A549 (cell line): ENCODE measurements at regions not wholly inside any gene's neighbourhood (a gene's known extent, or its start where the extent isn't known, plus 50 kb on each side); places are given as distances from the start of the nearest gene placed in this dataset.

Experiments
- ATAC-seq, 2 experiments: fragments of 200-7000 bp in 1 of 2; fragments of >200 bp in 1 of 2; cut with Nextera tagmentation in 1 of 2; cut with Tn5 transposase in 1 of 2; 3 replicates each; pipeline versions ENCODE4 v1.8.0 to v1.9.1; 2018 to 2020; ENCODE audit warnings: mild to moderate bottlenecking in 1 of 2, moderate library complexity in 1 of 2
- CTCF ChIA-PET: fragments of 300-600 bp; sonication (Branson Sonifier 250); formaldehyde crosslinking; extraction: SDS; loops from one replicate; lab custom pipeline; 2021; ENCODE audit warnings: antibody characterized with exemption, inconsistent platforms; lab: Yijun Ruan, JAX
- POLR2A ChIA-PET: fragments of 350-600 bp; formaldehyde crosslinking; extraction: SDS; loops from one replicate; lab custom pipeline; 2021; ENCODE audit warnings: antibody characterized with exemption, inconsistent platforms; lab: Yijun Ruan, JAX
- DNase-seq, 2 experiments: peaks; one replicate each; pipeline versions ENCODE4 v3.0.0 to v3.0.0-alpha.2; 2011 to 2016; ENCODE audit warnings: low read depth in 1 of 2, low spot score in 1 of 2
- FAIRE-seq: peaks from 2 replicates; lab custom pipeline; 2011; peaks lifted over from hg19 to GRCh38; lab: Jason Lieb, UNC
- H3K27ac ChIP-seq, 2 experiments: fragments of >200 bp; sonication (Bioruptor Twin); formaldehyde crosslinking; 3 replicates each; pipeline ENCODE4 v1.5.1; 2016 to 2017
- H3K4me1 ChIP-seq: fragments of >200 bp; sonication (Bioruptor Twin); formaldehyde crosslinking; 3 replicates; pipeline ENCODE4 v1.6.1; 2016
- H3K4me2 ChIP-seq: fragments of >200 bp; sonication (Bioruptor Twin); formaldehyde crosslinking; 3 replicates; pipeline ENCODE4 v1.6.1; 2016
- H3K4me3 ChIP-seq: fragments of >200 bp; sonication (Bioruptor Twin); formaldehyde crosslinking; 3 replicates; pipeline ENCODE4 v1.5.1; 2016
- H3K9me3 ChIP-seq: fragments of >200 bp; sonication (Bioruptor Twin); formaldehyde crosslinking; 3 replicates; pipeline ENCODE4 v1.6.1; 2016
- ATOH8 ChIP-seq: fragments of 250-450 bp; sonication (Bioruptor Pico); IDR thresholded peaks from 2 replicates; pipeline ENCODE4 v1.5.0; 2020; ENCODE audit warnings: low read depth, mild to moderate bottlenecking, moderate library complexity
- BCL3 ChIP-seq: fragments of >200 bp; sonication (Bioruptor Twin); formaldehyde crosslinking; IDR thresholded peaks from 3 replicates; pipeline ENCODE4 v1.6.1; 2016
- BHLHE40 ChIP-seq: IDR thresholded peaks from 2 replicates; pipeline ENCODE4 v1.6.1; 2012; ENCODE audit warnings: low read depth, low read length, inconsistent platforms
- CBX2 ChIP-seq: fragments of 200-600 bp; sonication (generic); IDR thresholded peaks from 2 replicates; pipeline ENCODE4 v1.6.1; 2016; ENCODE audit warnings: low read depth, mild to moderate bottlenecking, borderline replicate concordance
- CEBPB ChIP-seq, 2 experiments: fragments of >200 bp in 1 of 2; sonication (Bioruptor Twin) in 1 of 2; formaldehyde crosslinking in 1 of 2; IDR thresholded peaks; 2 replicates each; pipeline ENCODE4 v1.6.1; 2012 to 2016
- CHD4 ChIP-seq: fragments of 200-600 bp; sonication (generic); IDR thresholded peaks from 2 replicates; pipeline ENCODE4 v1.6.1; 2016; ENCODE audit warnings: antibody characterized with exemption, mild to moderate bottlenecking, borderline replicate concordance
- EHMT2 ChIP-seq: fragments of 200-600 bp; sonication (generic); IDR thresholded peaks from 2 replicates; pipeline ENCODE4 v1.6.1; 2016; ENCODE audit warnings: antibody characterized with exemption, low read depth, mild to moderate bottlenecking, moderate library complexity
- ELK1 ChIP-seq: fragments of 150-350 bp; IDR thresholded peaks from 2 replicates; pipeline ENCODE4 v1.6.1; 2014; ENCODE audit warnings: low read depth, mild to moderate bottlenecking, low read length
- EP300 ChIP-seq, 2 experiments: fragments of >200 bp; sonication (Bioruptor Twin); formaldehyde crosslinking; IDR thresholded peaks; 2 replicates in 1 of 2; 3 replicates in 1 of 2; pipeline ENCODE4 v1.6.1; 2016 to 2017
- ESRRA ChIP-seq: fragments of 150-350 bp; IDR thresholded peaks from 2 replicates; pipeline ENCODE4 v1.6.1; 2014; ENCODE audit warnings: mild to moderate bottlenecking, low read length, borderline replicate concordance
- FOSB ChIP-seq: fragments of 250-450 bp; sonication (Bioruptor Pico); IDR thresholded peaks from 2 replicates; pipeline ENCODE4 v1.5.0; 2020; ENCODE audit warnings: mild to moderate bottlenecking, moderate library complexity
- FOSL2 ChIP-seq, 2 experiments: fragments of 450-650 bp in 1 of 2; fragments of >200 bp in 1 of 2; sonication (Bioruptor Twin) in 1 of 2; formaldehyde crosslinking; IDR thresholded peaks; 2 replicates each; pipeline versions ENCODE4 v1.5.0 to v1.6.1; 2016 to 2020; ENCODE audit warnings: mild to moderate bottlenecking in 1 of 2, moderate library complexity in 1 of 2
- HDAC2 ChIP-seq: fragments of 200-600 bp; sonication (generic); IDR thresholded peaks from 2 replicates; pipeline ENCODE4 v1.6.1; 2016
- HES2 ChIP-seq: fragments of >200 bp; sonication (Bioruptor Twin); formaldehyde crosslinking; IDR thresholded peaks from 2 replicates; pipeline ENCODE4 v1.6.1; 2016
- HEYL ChIP-seq: fragments of 250-450 bp; sonication (Bioruptor Pico); IDR thresholded peaks from 2 replicates; pipeline ENCODE4 v1.8.0; 2021; ENCODE audit warnings: mild to moderate bottlenecking, moderate library complexity
- JUN ChIP-seq, 2 experiments: fragments of >200 bp; sonication (Bioruptor Twin); formaldehyde crosslinking; IDR thresholded peaks; 2 replicates in 1 of 2; 3 replicates in 1 of 2; pipeline ENCODE4 v1.6.1; 2016 to 2017
- MAFK ChIP-seq: fragments of 450-650 bp; IDR thresholded peaks from 2 replicates; pipeline ENCODE4 v1.6.1; 2014; ENCODE audit not compliant: partially characterized antibody
- MAX ChIP-seq: IDR thresholded peaks from 2 replicates; pipeline ENCODE4 v1.6.1; 2012
- MAZ ChIP-seq: fragments of 150-350 bp; IDR thresholded peaks from 2 replicates; pipeline ENCODE4 v1.6.1; 2014; ENCODE audit warnings: antibody characterized with exemption, low read depth, low read length, borderline replicate concordance
- NFE2L2 ChIP-seq: fragments of 150-350 bp; conservative IDR thresholded peaks from 2 replicates; pipeline ENCODE4 v1.6.1; 2014; ENCODE audit warnings: low read length
- PHF8 ChIP-seq: fragments of 200-600 bp; sonication (generic); IDR thresholded peaks from 2 replicates; pipeline ENCODE4 v1.6.1; 2016; ENCODE audit warnings: low read depth, mild to moderate bottlenecking, antibody characterized with exemption, moderate library complexity, borderline replicate concordance
- RCOR1 ChIP-seq: fragments of 150-350 bp; IDR thresholded peaks from 2 replicates; pipeline ENCODE4 v1.6.1; 2014; ENCODE audit warnings: antibody characterized with exemption, low read length, low read depth
- RNF2 ChIP-seq: fragments of 200-600 bp; sonication (generic); IDR thresholded peaks from 2 replicates; pipeline ENCODE4 v1.6.1; 2016; ENCODE audit warnings: low read depth, mild to moderate bottlenecking, antibody characterized with exemption, moderate library complexity, borderline replicate concordance
- SREBF2 ChIP-seq: fragments of 450-650 bp; IDR thresholded peaks from 2 replicates; pipeline ENCODE4 v1.6.1; 2014; ENCODE audit warnings: mild to moderate bottlenecking, moderate library complexity
- ZNF302 ChIP-seq: fragments of 250-450 bp; sonication (Bioruptor Pico); IDR thresholded peaks from 2 replicates; pipeline ENCODE4 v1.9.0; 2021; ENCODE audit warnings: inconsistent platforms, mild to moderate bottlenecking, moderate library complexity
- ZSCAN20 ChIP-seq: fragments of 250-450 bp; sonication (Bioruptor Pico); IDR thresholded peaks from 2 replicates; pipeline ENCODE4 v1.8.0; 2022; ENCODE audit warnings: mild to moderate bottlenecking, moderate library complexity
- WGBS: methylation state at CpG from one replicate; pipeline ENCODE4 v1.1.6; 2017; ENCODE audit errors: missing lambda C conversion rate; 5-methylcytosine and 5-hydroxymethylcytosine counted together
- TF ChIP-seq, protein P1 (sequence below): fragments of 250-450 bp; sonication (Bioruptor Pico); IDR thresholded peaks from 2 replicates; pipeline ENCODE4 v1.5.0; 2021; ENCODE audit warnings: mild to moderate bottlenecking, moderate library complexity, borderline replicate concordance
- TF ChIP-seq, protein P2 (sequence below): IDR thresholded peaks from 2 replicates; pipeline ENCODE4 v1.6.1; 2012

DNA sequence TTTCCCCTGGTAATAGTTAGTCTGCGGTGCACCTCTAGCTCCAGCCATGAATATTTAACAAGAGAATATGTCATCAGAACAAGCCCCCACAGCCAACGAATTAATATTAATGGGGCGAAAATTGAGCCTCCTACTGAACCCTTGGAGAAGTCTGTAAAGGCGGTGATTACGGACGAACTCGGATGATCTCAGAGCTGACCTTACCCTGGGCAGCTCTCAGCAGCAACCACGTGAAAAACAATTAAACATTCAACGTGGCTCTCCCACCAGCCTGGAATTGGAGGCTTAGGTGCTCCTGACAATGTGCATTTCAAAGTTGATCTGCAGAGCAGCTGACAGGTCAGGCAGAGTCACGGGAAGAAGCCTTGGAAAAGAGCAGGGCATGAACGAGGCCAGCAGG, 407.6 kb upstream of the MYT1L start:
- Histone ChIP-seq H3K27ac (no peak overlapping the region), H3K4me3 (no peak overlapping the region)
- TF ChIP-seq HDAC2 (no peak), ELK1 (no peak), CBX2 (no peak), HEYL (CRISPR knock-in tag) (no peak), EHMT2 (no peak), FOSL2 (IDR thresholded peaks at IDR 0.05) (no peak), FOSL2 (CRISPR knock-in tag; IDR thresholded peaks at IDR 0.05) (no peak), FOSB (CRISPR knock-in tag) (no peak), CHD4 (no peak), RNF2 (no peak), ESRRA (no peak), RCOR1 (no peak), JUN (IDR thresholded peaks at IDR 0.05) (no peak), ZSCAN20 (CRISPR knock-in tag) (no peak), HES2 (no peak), MAFK (no peak)
- TF ChIP-seq, protein P1, sequence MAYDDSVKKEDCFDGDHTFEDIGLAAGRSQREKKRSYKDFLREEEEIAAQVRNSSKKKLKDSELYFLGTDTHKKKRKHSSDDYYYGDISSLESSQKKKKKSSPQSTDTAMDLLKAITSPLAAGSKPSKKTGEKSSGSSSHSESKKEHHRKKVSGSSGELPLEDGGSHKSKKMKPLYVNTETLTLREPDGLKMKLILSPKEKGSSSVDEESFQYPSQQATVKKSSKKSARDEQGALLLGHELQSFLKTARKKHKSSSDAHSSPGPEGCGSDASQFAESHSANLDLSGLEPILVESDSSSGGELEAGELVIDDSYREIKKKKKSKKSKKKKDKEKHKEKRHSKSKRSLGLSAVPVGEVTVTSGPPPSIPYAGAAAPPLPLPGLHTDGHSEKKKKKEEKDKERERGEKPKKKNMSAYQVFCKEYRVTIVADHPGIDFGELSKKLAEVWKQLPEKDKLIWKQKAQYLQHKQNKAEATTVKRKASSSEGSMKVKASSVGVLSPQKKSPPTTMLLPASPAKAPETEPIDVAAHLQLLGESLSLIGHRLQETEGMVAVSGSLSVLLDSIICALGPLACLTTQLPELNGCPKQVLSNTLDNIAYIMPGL (CRISPR knock-in tag) = no peak
- TF ChIP-seq, protein P2, sequence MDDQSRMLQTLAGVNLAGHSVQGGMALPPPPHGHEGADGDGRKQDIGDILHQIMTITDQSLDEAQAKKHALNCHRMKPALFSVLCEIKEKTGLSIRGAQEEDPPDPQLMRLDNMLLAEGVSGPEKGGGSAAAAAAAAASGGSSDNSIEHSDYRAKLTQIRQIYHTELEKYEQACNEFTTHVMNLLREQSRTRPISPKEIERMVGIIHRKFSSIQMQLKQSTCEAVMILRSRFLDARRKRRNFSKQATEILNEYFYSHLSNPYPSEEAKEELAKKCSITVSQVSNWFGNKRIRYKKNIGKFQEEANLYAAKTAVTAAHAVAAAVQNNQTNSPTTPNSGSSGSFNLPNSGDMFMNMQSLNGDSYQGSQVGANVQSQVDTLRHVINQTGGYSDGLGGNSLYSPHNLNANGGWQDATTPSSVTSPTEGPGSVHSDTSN = no peak
- TF ChIP-seq, all 56 proteins: peak for 0
- DNase-seq (no peak), FAIRE-seq (no peak), ATAC-seq (no peak; a peak in 1 of 6 replicates)
- Histone ChIP-seq H3K4me1 (no peaks in the 10 kb centered on the region), H3K4me2 (no peak overlapping the region), H3K9me3 (no peaks in the 10 kb centered on the region)
- POLR2A ChIA-PET = no interaction called here
- CTCF ChIA-PET = no interaction called here
- 34% methylated on average over 11 of the region's 11 CpGs for WGBS

DNA sequence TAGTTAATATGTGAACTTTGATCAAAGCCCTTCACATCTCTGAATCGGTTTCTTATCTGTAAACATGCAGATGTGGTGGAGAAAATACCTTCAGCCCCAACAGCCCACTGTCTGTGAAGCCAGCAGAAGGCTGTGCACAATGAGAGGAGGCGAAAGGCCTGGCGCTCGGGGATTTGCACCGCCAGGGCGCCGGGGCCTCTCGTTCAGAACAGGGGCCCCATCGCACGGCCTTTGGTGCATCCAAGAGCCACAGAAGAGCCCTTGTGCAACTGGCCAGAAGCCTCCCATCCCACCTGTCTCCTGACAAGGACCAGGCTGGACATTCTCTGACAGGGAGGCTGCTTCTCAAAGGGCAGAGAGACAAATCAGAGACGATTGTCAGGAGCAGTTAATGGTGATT, 407.2 kb upstream of the MYT1L start:
- POLR2A ChIA-PET = no interaction called here
- Histone ChIP-seq H3K4me3 (no peak overlapping the region), H3K4me1 (no peaks in the 10 kb centered on the region), H3K27ac (no peak overlapping the region), H3K9me3 (no peaks in the 10 kb centered on the region), H3K4me2 (no peak overlapping the region)
- WGBS = 39% methylated on average over 11 of the region's 11 CpGs
- ATAC-seq (no peak), FAIRE-seq (no peak), DNase-seq (no peak)
- CTCF ChIA-PET = interaction anchor here (0.8 kb wide), 1 partner anchor 73 kb away, joined by 3 read pairs; no protein-coding TSS in a partner anchor
- no peak for TF ChIP-seq HEYL (CRISPR knock-in tag)
- TF ChIP-seq NFE2L2 = no peak
- no peak for TF ChIP-seq SREBF2
- TF ChIP-seq BHLHE40 = no peak
- no peak for TF ChIP-seq PHF8
- no peak for TF ChIP-seq MAFK
- TF ChIP-seq HES2 = no peak
- TF ChIP-seq EP300 (IDR thresholded peaks at IDR 0.05) = no peak
- TF ChIP-seq ATOH8 (CRISPR knock-in tag) = no peak
- TF ChIP-seq BCL3 = no peak
- no peak for TF ChIP-seq MAX
- no peak for TF ChIP-seq ZNF302 (CRISPR knock-in tag)
- no peak for TF ChIP-seq MAZ
- no peak for TF ChIP-seq CEBPB (IDR thresholded peaks at IDR 0.05)
- no peak for TF ChIP-seq ELK1
